Hematopoietic multipotent progenitor cell treated with erythropoietin and hydrocortisone succinate and interleukin-3 and kit ligand, for 8 days (in vitro differentiated cells): ENCODE measurements at regions not wholly inside any gene's neighbourhood (a gene's known extent, or its start where the extent isn't known, plus 50 kb on each side); places are given as distances from the start of the nearest gene placed in this dataset.
"Not testable (repeated sequence)": the region's sequence is repeated elsewhere in the genome, so short reads cannot be mapped to it uniquely, and the experiment has no call there.

Source experiments
- DNase-seq: peaks from one replicate; pipeline ENCODE4 v3.0.0-alpha.2; 2015

- DNase-seq: no peak
Measured at GRCh38 chrX:36683507-36683906, 324.7 kb upstream of the FAM47C start.

GRCh38 chrX:36684053-36684452 lies 324.1 kb upstream of the FAM47C start:
- no peak for DNase-seq

GRCh38 chrX:36721990-36722389 lies 286.2 kb upstream of the FAM47C start:
- no peak for DNase-seq

GRCh38 chrX:36753602-36754001 lies 254.6 kb upstream of the FAM47C start:
- DNase-seq: no peak

GRCh38 chrX:36787752-36788151 lies 220.4 kb upstream of the FAM47C start:
- no peak for DNase-seq

- DNase-seq: no peak
Measured at GRCh38 chrX:36803151-36803550, 205.0 kb upstream of the FAM47C start.

- DNase-seq: no peak
Measured at GRCh38 chrX:36804066-36804465, 204.1 kb upstream of the FAM47C start.

GRCh38 chrX:36844857-36845256 lies 163.3 kb upstream of the FAM47C start:
- DNase-seq: no peak

GRCh38 chrX:36847496-36847895 lies 160.7 kb upstream of the FAM47C start:
- no peak for DNase-seq

- no peak for DNase-seq
Measured at GRCh38 chrX:36849407-36849806, 158.8 kb upstream of the FAM47C start.

- peak; percentile 3 for DNase-seq
Measured at GRCh38 chrX:36856849-36857248, 151.3 kb upstream of the FAM47C start.

GRCh38 chrX:36859231-36859630 lies 148.9 kb upstream of the FAM47C start:
- no peak for DNase-seq

GRCh38 chrX:36861601-36862000 lies 146.6 kb upstream of the FAM47C start:
- DNase-seq: no peak

- DNase-seq: peak; percentile 33
Measured at GRCh38 chrX:36867143-36867542, 141.0 kb upstream of the FAM47C start.

- no peak for DNase-seq
Measured at GRCh38 chrX:36868592-36868991, 139.6 kb upstream of the FAM47C start.

GRCh38 chrX:36869457-36869856 lies 138.7 kb upstream of the FAM47C start:
- no peak for DNase-seq

- DNase-seq: no peak
Measured at GRCh38 chrX:36897690-36898089, 110.5 kb upstream of the FAM47C start.

- no peak for DNase-seq
Measured at GRCh38 chrX:36898301-36898700, 109.9 kb upstream of the FAM47C start.

- not testable (repeated sequence) for DNase-seq
Measured at GRCh38 chrX:36904561-36904960, 103.6 kb upstream of the FAM47C start.

GRCh38 chrX:36908801-36909675 lies 99.1 kb upstream of the FAM47C start:
- peak; percentile 46 for DNase-seq

- no peak for DNase-seq
Measured at GRCh38 chrX:36909676-36910030, 98.5 kb upstream of the FAM47C start.

GRCh38 chrX:36913551-36913950 lies 94.6 kb upstream of the FAM47C start:
- DNase-seq: no peak

- no peak for DNase-seq
Measured at GRCh38 chrX:36916941-36917340, 91.2 kb upstream of the FAM47C start.

GRCh38 chrX:36927712-36928111 lies 80.5 kb upstream of the FAM47C start:
- no peak for DNase-seq

GRCh38 chrX:36930491-36930890 lies 77.7 kb upstream of the FAM47C start:
- no peak for DNase-seq
